ENCODE measurements at regions not wholly inside any gene's neighbourhood (a gene's known extent, or its start where the extent isn't known, plus 50 kb on each side); places are given as distances from the start of the nearest gene placed in this dataset.

GRCh38 chr13:91178099-91178498 lies 169.4 kb upstream of the MIR17HG start:
- peaks cover 6% of the 10 kb centered on the region; the same call in 1 of the 2 replicates for H3K4me1 ChIP-seq (ENCODE audit: insufficient read depth)

More at GRCh38 chr13:91178099-91178498, 169.4 kb upstream of the MIR17HG start:
- peaks cover 12% of the 10 kb centered on the region for H3K27me3 ChIP-seq (ENCODE audit: insufficient read depth)
- TF ChIP-seq ETS1 (IDR thresholded peaks at IDR 0.05): no peak
- TF ChIP-seq REST (IDR thresholded peaks at IDR 0.05; ENCODE audit: unreplicated experiment): no peak
- TF ChIP-seq JUNB (IDR thresholded peaks at IDR 0.05; ENCODE audit: unreplicated experiment): no peak
- no peak for TF ChIP-seq ZNF462 (CRISPR knock-in tag; IDR thresholded peaks at IDR 0.05)
- TF ChIP-seq EZH2 (IDR thresholded peaks at IDR 0.05; ENCODE audit: low read depth, unreplicated experiment): no peak
- no peaks in the 10 kb centered on the region for H3K9me2 ChIP-seq (ENCODE audit: insufficient read depth)
- H3K4me3 Mint-ChIP-seq: no peak overlapping the region
- no peak overlapping the region for H3K27ac Mint-ChIP-seq
- H3K9me3 Mint-ChIP-seq: no peaks in the 10 kb centered on the region
- H3K4me3 ChIP-seq: no peak overlapping the region
- H3K36me3 Mint-ChIP-seq (ENCODE audit: low read depth): no peaks in the 10 kb centered on the region
- no peaks in the 10 kb centered on the region for H3F3A ChIP-seq (replicated peaks; ENCODE audit: low read depth)
- peaks cover 11% of the 10 kb centered on the region for H3K27me3 Mint-ChIP-seq (ENCODE audit: insufficient read depth, low read depth, poor library complexity)
- H2AFZ ChIP-seq: no peak overlapping the region
- H3K36me3 ChIP-seq (ENCODE audit: insufficient read depth): no peaks in the 10 kb centered on the region
- no peaks in the 10 kb centered on the region for H4K20me1 ChIP-seq (replicated peaks; ENCODE audit: insufficient read depth)
- ATAC-seq (no peak), DNase-seq (ENCODE audit: low spot score) (no peak)
- H3K27ac ChIP-seq (ENCODE audit: low read depth): no peak overlapping the region
- H3K4me2 ChIP-seq: no peak overlapping the region
- H3K4me1 Mint-ChIP-seq: peaks cover 3% of the 10 kb centered on the region; the same call in 1 of the 3 replicates
- no peaks in the 10 kb centered on the region for H3K79me2 ChIP-seq (replicated peaks; ENCODE audit: insufficient read depth)

Measured in GM23338 (cell line).